ENCODE measurements at regions not wholly inside any gene's neighbourhood (a gene's known extent, or its start where the extent isn't known, plus 50 kb on each side); places are given as distances from the start of the nearest gene placed in this dataset.

DNA sequence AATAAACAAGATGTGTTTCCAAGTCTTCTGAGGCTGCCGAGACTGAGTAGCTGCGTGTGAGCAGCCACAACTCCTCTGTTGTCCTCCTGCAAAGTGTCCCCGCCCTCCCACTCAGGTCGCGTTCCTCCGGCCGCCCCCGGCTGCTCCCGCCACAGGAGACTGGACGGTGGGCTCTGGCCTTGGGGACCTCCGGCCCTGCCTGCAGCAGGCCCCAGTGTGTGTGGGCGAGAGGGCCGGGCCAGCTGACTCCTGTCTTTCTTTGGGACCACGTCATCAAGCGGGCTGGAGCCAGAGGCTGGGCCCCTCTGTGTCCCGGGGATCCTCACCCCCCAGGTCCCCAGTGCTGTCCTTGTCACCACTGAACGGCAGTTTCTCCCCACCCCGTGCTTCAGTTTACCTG is 175.3 kb downstream of the NPIPB11 start:
- 43% methylated on average over 5 of the region's 18 CpGs for WGBS (ENCODE audit: low lambda C conversion rate)
- H3K9me3 ChIP-seq (ENCODE audit: low read length): no peaks in the 10 kb centered on the region
- H3K9ac ChIP-seq (ENCODE audit: insufficient read depth, low read depth, low read length): no peak overlapping the region
- H3K27me3 ChIP-seq (ENCODE audit: control insufficient read depth in 1 of 2, insufficient read depth in 2 of 2, low read length in 2 of 2): peaks cover 1 to 19% of the 10 kb centered on the region in 2 experiments; a peak in 3 of 5 replicates
- no peak overlapping the region for H2AFZ ChIP-seq (ENCODE audit: low read length)
- FAIRE-seq (no peak), DNase-seq (ENCODE audit: low spot score) (no peak), ATAC-seq (no peak)
- TF ChIP-seq, protein P1, sequence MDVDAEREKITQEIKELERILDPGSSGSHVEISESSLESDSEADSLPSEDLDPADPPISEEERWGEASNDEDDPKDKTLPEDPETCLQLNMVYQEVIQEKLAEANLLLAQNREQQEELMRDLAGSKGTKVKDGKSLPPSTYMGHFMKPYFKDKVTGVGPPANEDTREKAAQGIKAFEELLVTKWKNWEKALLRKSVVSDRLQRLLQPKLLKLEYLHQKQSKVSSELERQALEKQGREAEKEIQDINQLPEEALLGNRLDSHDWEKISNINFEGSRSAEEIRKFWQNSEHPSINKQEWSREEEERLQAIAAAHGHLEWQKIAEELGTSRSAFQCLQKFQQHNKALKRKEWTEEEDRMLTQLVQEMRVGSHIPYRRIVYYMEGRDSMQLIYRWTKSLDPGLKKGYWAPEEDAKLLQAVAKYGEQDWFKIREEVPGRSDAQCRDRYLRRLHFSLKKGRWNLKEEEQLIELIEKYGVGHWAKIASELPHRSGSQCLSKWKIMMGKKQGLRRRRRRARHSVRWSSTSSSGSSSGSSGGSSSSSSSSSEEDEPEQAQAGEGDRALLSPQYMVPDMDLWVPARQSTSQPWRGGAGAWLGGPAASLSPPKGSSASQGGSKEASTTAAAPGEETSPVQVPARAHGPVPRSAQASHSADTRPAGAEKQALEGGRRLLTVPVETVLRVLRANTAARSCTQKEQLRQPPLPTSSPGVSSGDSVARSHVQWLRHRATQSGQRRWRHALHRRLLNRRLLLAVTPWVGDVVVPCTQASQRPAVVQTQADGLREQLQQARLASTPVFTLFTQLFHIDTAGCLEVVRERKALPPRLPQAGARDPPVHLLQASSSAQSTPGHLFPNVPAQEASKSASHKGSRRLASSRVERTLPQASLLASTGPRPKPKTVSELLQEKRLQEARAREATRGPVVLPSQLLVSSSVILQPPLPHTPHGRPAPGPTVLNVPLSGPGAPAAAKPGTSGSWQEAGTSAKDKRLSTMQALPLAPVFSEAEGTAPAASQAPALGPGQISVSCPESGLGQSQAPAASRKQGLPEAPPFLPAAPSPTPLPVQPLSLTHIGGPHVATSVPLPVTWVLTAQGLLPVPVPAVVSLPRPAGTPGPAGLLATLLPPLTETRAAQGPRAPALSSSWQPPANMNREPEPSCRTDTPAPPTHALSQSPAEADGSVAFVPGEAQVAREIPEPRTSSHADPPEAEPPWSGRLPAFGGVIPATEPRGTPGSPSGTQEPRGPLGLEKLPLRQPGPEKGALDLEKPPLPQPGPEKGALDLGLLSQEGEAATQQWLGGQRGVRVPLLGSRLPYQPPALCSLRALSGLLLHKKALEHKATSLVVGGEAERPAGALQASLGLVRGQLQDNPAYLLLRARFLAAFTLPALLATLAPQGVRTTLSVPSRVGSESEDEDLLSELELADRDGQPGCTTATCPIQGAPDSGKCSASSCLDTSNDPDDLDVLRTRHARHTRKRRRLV (CRISPR knock-in tag; IDR thresholded peaks at IDR 0.05): no peak
- TF ChIP-seq PHF21A (CRISPR knock-in tag; IDR thresholded peaks at IDR 0.05) (no peak), TAF1 (CRISPR knock-in tag; IDR thresholded peaks at IDR 0.05) (no peak), NAIF1 (CRISPR knock-in tag; IDR thresholded peaks at IDR 0.05; ENCODE audit: borderline replicate concordance) (no peak), ZKSCAN1 (IDR thresholded peaks at IDR 0.05; ENCODE audit: low read length) (no peak)
- TF ChIP-seq, protein P2, sequence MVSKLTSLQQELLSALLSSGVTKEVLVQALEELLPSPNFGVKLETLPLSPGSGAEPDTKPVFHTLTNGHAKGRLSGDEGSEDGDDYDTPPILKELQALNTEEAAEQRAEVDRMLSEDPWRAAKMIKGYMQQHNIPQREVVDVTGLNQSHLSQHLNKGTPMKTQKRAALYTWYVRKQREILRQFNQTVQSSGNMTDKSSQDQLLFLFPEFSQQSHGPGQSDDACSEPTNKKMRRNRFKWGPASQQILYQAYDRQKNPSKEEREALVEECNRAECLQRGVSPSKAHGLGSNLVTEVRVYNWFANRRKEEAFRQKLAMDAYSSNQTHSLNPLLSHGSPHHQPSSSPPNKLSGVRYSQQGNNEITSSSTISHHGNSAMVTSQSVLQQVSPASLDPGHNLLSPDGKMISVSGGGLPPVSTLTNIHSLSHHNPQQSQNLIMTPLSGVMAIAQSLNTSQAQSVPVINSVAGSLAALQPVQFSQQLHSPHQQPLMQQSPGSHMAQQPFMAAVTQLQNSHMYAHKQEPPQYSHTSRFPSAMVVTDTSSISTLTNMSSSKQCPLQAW (CRISPR knock-in tag; IDR thresholded peaks at IDR 0.05): 0 out of 2 replicates have a peak, but pooled peaks have one; percentile 12
- TF ChIP-seq, protein P3, sequence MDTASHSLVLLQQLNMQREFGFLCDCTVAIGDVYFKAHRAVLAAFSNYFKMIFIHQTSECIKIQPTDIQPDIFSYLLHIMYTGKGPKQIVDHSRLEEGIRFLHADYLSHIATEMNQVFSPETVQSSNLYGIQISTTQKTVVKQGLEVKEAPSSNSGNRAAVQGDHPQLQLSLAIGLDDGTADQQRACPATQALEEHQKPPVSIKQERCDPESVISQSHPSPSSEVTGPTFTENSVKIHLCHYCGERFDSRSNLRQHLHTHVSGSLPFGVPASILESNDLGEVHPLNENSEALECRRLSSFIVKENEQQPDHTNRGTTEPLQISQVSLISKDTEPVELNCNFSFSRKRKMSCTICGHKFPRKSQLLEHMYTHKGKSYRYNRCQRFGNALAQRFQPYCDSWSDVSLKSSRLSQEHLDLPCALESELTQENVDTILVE (CRISPR knock-in tag; IDR thresholded peaks at IDR 0.05): no peak
- peaks cover 39% of the 10 kb centered on the region for H3K4me1 ChIP-seq (ENCODE audit: insufficient read depth, low read length)
- ChIA-PET CTCF (ENCODE audit: low intra/inter-chr PET ratio, low total read pairs) (no interaction called here), POLR2A (no interaction called here)
- intact Hi-C loops (cut with micrococcal nuclease; ENCODE audit: unreplicated experiment) (no loop called here), in situ Hi-C loops (cut with HindIII; ENCODE audit: extremely low pct_ligation_motif_present, low pct_unique_long_range_greater_than_20kb) (no loop called here)
- no peaks in the 10 kb centered on the region for H3K36me3 ChIP-seq (replicated peaks in 1 of 2; ENCODE audit: control insufficient read depth in 1 of 2, insufficient read depth in 2 of 2, low read length in 2 of 2)
- no peaks in the 10 kb centered on the region for H3K79me2 ChIP-seq (ENCODE audit: insufficient read depth, low read length)
- BruUV-seq (replicated peaks): no TSS peak
- no peak overlapping the region for H3K27ac ChIP-seq (ENCODE audit: extremely low read length, insufficient read depth, low read length)
- peak overlapping the region in 1 of 3 experiments; percentile 28; a peak in 1 of 6 replicates for H3K4me3 ChIP-seq (replicated peaks in 1 of 3; ENCODE audit: insufficient read depth in 1 of 3, low read depth in 2 of 3, low read length in 3 of 3)
- no peaks in the 10 kb centered on the region for H4K20me1 ChIP-seq (ENCODE audit: insufficient read depth, low read length)
- 0 out of 2 replicates have a peak overlapping the region, but pooled peaks have one; percentile 18 for H3K4me2 ChIP-seq (ENCODE audit: low read depth, low read length)

Data from HepG2 (cell line).